ENCODE measurements at regions not wholly inside any gene's neighbourhood (a gene's known extent, or its start where the extent isn't known, plus 50 kb on each side); places are given as distances from the start of the nearest gene placed in this dataset.

DNA sequence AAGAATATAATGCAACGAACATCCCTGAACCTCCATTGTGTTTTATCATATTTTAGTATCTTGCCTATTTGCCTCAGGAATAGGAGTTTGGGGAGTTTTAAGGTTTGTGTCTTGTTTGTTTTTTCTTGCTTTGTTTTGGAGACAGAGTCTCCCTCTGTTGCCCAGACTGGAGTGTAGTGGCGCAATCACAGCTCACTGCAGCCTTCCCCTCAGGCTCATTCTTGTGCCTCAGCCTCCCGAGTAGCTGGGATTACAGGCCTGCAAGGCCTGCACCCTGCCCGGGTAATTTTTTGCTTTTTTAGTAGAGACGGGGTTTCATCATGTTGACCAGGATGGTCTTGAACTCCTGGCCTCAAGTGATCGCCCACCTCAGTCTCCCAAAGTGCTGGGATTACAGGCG lies 63.3 kb upstream of the CARMIL1 start:
- TF ChIP-seq CTCF (IDR thresholded peaks at IDR 0.05) (no peak), POLR2A (IDR thresholded peaks at IDR 0.05) (no peak), EP300 (IDR thresholded peaks at IDR 0.05) (no peak)
